Amniotic stem cell (primary cell): ENCODE measurements at regions not wholly inside any gene's neighbourhood (a gene's known extent, or its start where the extent isn't known, plus 50 kb on each side); places are given as distances from the start of the nearest gene placed in this dataset.
"Not testable (repeated sequence)": the region's sequence is repeated elsewhere in the genome, so short reads cannot be mapped to it uniquely, and the experiment has no call there.

Source experiments
- DNase-seq: peaks from one replicate; lab custom pipeline; 2025; lab: John Stamatoyannopoulos, UW

DNA sequence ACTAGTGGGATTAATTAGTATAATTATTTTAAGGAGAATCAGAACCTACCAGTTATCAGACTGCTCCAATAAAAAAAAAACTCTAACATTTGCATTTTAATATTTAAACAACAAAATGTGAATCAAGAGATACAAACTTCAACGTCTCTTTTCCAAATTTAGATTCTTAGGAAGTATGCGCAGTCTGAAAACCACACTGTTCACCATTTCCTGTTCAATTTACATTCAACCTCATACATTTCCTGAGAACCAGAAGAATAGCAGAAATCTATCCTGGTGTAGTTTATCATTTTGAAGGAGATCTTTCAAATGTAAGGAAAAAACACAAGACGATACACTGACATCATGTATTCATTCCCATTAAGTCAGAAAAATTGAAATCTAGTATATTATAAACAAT is 869.2 kb downstream of the EFNA5 start:
- no peak for DNase-seq

DNA sequence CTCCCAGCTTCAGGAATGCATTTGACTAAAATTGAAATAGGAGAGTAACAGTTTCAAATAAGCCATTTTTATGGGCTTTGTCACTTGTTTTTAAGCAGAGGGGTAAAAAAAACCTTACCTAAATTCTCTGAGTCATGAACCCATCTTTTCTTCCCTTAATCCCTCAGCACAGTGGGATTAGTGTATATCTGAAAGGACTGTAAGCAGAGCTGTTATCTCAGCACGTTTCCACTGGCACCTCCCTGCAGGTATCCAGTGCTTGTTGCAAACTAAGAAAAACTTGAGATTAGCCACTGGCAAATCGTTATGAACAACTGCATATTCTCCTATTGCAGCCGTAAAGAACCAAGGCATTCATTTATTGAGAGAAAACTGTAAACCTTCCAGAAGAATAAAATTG is 872.7 kb downstream of the EFNA5 start:
- DNase-seq: no peak

- no peak for DNase-seq
These were observed 874.7 kb downstream of the EFNA5 start for GRCh38 chr5:106796081-106796480.

DNA sequence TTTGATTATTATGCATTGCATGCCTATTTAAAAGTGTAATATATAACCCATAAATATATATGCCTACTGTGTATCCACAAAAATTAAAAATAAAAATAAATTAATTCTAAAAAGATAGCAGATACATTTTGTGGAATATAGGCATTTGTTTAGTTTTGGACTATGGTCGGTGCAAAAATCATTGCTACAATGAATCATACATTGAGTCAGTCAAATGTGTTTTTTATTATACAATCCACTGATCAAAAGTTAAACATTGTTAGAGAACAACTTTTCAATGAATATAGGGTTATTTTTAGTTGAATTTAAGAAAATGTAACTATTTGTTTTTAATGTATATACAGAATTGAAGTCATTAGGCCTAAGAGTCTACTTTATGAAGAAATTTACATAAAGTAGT is 885.9 kb downstream of the EFNA5 start:
- DNase-seq: no peak

GRCh38 chr5:106780355-106780754 is 890.4 kb downstream of the EFNA5 start:
- no peak for DNase-seq

DNA sequence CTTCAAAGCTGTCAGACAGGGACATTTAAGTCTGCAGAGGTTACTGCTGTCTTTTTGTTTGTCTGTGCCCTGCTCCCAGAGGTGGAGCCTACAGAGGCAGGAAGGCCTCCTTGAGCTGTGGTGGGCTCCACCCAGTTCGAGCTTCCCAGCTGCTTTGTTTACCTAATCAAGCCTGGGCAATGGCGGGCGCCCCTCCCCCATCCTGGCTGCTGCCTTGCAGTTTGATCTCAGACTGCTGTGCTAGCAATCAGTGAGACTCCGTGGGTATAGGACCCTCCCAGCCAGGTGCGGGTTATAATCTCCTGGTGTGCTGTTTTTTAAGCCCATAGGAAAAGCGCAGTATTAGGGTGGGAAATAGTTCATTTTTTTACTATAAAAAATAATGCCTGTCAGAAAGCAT is 894.2 kb downstream of the EFNA5 start:
- DNase-seq: not testable (repeated sequence)

GRCh38 chr5:106768392-106768791 is 902.3 kb downstream of the EFNA5 start:
- no peak for DNase-seq

- DNase-seq: peak; percentile 26
These were observed 903.8 kb downstream of the EFNA5 start for GRCh38 chr5:106766916-106767315.

- no peak for DNase-seq
These were observed 911.2 kb downstream of the EFNA5 start for GRCh38 chr5:106759581-106759980.

DNA sequence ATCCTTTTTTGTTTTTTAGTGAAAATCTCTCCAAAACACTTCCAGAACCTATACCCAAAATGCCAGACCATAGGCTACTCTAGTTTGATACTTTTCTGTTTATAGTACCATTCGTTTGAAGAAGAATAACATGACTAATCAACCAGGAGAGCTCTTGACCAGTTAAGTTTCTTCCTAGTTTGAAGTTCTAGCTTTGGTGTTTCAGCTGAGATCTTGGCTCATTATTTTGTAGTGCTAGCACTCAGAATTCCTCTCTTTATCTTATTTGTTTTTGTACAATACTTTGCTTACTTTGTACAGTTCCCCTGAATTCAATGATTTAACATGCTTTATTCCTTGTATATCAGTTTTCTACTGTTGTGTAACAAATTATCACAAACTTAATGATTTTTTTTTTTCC is 911.6 kb downstream of the EFNA5 start:
- DNase-seq: no peak

GRCh38 chr5:106757672-106758071 is 913.1 kb downstream of the EFNA5 start:
- DNase-seq: no peak

- DNase-seq: no peak
These were observed 914.9 kb downstream of the EFNA5 start for GRCh38 chr5:106755789-106756188.

GRCh38 chr5:106755066-106755465 is 915.7 kb downstream of the EFNA5 start:
- DNase-seq: no peak

GRCh38 chr5:106749826-106750225 is 920.9 kb downstream of the EFNA5 start:
- DNase-seq: no peak

- no peak for DNase-seq
These were observed 931.6 kb downstream of the EFNA5 start for GRCh38 chr5:106739127-106739526.

GRCh38 chr5:106737111-106737510 is 933.6 kb downstream of the EFNA5 start:
- no peak for DNase-seq

GRCh38 chr5:106732624-106733023 is 938.1 kb downstream of the EFNA5 start:
- no peak for DNase-seq

DNA sequence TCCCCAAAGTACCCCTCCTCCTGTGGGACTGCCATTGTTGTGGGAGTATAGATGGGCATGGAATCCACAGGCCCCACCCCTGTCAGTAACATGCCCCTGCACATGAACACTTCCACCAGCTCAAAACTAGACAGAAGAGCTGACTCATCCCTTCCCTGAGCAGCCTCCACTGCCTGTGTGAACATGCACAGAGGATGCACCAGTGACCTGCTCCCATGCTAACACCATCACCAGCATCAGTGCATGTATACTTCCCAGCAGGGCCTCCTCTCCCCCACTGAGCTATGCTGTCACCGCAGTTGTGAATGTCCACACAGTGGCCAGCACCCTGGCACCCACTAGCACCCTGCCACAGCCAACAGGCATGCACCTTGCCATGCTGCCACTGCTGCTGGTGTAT is 939.8 kb downstream of the EFNA5 start:
- no peak for DNase-seq

GRCh38 chr5:106730506-106730905 is 940.2 kb downstream of the EFNA5 start:
- DNase-seq: no peak

DNA sequence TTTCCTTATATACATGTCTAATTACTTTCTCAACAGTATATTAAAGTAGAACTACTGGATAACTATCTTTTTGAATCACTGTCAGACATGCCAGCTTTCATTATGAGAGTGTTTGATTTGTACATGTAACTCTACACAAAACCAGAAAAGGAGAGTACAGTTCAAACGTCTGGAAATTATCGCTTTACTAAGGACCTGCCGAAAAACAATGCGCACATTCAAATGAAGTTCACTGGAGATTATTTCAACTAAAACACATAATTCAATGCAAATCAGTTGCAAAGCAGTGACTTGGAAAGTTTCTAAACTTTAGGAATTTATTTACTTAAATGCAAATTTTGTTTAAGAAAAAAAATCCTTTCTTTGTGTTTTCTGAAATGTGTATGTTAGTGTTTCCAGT is 942.5 kb downstream of the EFNA5 start:
- DNase-seq: no peak

GRCh38 chr5:106727071-106727470 is 943.7 kb downstream of the EFNA5 start:
- DNase-seq: no peak

DNA sequence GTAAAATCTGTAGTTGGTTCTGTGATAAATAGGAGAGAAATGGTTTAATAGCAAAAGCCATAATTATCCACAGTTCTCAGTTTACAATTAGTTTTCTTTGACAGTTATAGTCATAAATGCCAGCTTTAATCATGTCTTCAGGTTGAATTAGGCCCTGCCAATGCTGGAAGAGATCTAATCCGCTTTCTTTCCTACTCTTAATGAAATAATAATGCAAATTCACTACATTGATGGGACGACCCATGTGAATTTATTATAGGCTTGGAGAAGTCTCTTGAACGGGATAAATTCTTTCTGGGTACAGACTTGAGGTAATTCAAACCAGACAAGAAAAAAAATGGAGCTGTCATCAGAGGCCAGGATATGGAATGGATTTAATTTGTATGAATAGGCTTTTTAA is 950.4 kb downstream of the EFNA5 start:
- DNase-seq: no peak

- DNase-seq: no peak
These were observed 970.9 kb downstream of the EFNA5 start for GRCh38 chr5:106699796-106700195.

GRCh38 chr5:106699198-106699597 is 971.5 kb downstream of the EFNA5 start:
- no peak for DNase-seq

DNA sequence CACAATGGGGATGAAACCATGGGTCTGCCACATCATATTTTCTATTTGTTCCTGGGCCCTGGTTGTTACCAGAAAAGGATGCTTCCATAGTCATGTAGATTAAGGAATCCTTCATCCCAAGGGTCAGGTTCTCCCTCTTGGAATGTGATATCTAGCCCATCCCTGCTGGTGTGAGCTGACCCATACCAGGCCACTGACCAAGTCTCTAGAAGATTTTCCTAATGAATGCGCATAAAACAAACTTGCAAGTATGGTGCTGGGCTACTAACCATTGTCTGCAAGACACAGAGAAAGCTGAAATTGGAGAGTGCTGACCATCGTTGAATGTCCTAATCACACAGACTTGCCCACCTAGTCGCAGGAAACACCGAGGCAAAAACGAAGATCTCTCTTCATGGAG is 972.6 kb downstream of the EFNA5 start:
- no peak for DNase-seq
